Heart right ventricle (tissue), 16 donors: ENCODE measurements at regions not wholly inside any gene's neighbourhood (a gene's known extent, or its start where the extent isn't known, plus 50 kb on each side); places are given as distances from the start of the nearest gene placed in this dataset.
A peak's percentile ranks its signal among the peaks of the same experiment; 100 is the strongest.

Experiments used
- ATAC-seq, 8 donors: fragments of 200-7000 bp; cut with Tn5 transposase; one replicate each; pipeline ENCODE4 v1.9.1; 2020; ENCODE audit warnings: mild to moderate bottlenecking in 8 of 8, moderate library complexity in 8 of 8, moderate number of reproducible peaks in 1 of 8
- DNase-seq, 2 donors: peaks; one replicate each; pipeline ENCODE4 v3.0.0-alpha.2; 2020
- H3K27ac ChIP-seq, 10 donors: fragments of 200-600 bp; sonication (generic) in 2 of 10; one replicate each; pipeline versions ENCODE4 v1.5.0 to v1.8.0; 2020 to 2022; ENCODE audit warnings: mild to moderate bottlenecking in 3 of 10
- H3K27me3 ChIP-seq, 7 donors: fragments of 200-600 bp; one replicate each; pipeline ENCODE4 v1.8.0; 2021 to 2022; ENCODE audit warnings: mild to moderate bottlenecking in 2 of 7
- H3K36me3 ChIP-seq, 9 donors: fragments of 200-600 bp; sonication (generic) in 1 of 9; one replicate each; pipeline versions ENCODE4 v1.5.0 to v1.8.0; 2020 to 2022; ENCODE audit warnings: mild to moderate bottlenecking in 2 of 9
- H3K4me1 ChIP-seq, 9 donors: fragments of 200-600 bp; sonication (generic) in 1 of 9; one replicate each; pipeline versions ENCODE4 v1.5.0 to v1.8.0; 2020 to 2022; ENCODE audit warnings: mild to moderate bottlenecking in 4 of 9
- H3K4me3 ChIP-seq, 10 donors: fragments of 200-600 bp; sonication (generic) in 2 of 10; one replicate each; pipeline versions ENCODE4 v1.5.0 to v1.8.0; 2020 to 2022; ENCODE audit warnings: mild to moderate bottlenecking in 7 of 10, moderate library complexity in 2 of 10
- H3K9me3 ChIP-seq, 11 donors: fragments of 200-600 bp in 10 of 11; sonication (generic) in 2 of 11; one replicate each; pipeline versions ENCODE4 v1.5.0 to v1.8.0; 2013 to 2022; ENCODE audit warnings: mild to moderate bottlenecking in 2 of 11, control low read depth in 1 of 11, moderate library complexity in 1 of 11
- CTCF ChIP-seq, 9 donors: fragments of 200-600 bp; sonication (generic) in 2 of 9; IDR thresholded peaks; one replicate each; pipeline versions ENCODE4 v1.5.0 to v1.8.0; 2021 to 2022; ENCODE audit warnings: antibody characterized with exemption in 9 of 9, mild to moderate bottlenecking in 5 of 9, moderate library complexity in 1 of 9
- WGBS, 2 donors: extraction: QIAGEN DNeasy Blood & Tissue Kit; methylation state at CpG; one replicate each; pipeline ENCODE4 v1.1.7; 2013; ENCODE audit warnings: inconsistent platforms in 1 of 2; 5-methylcytosine and 5-hydroxymethylcytosine counted together
- intact Hi-C, 10 donors: fragments of 100-400 bp; cut with DNase I; formaldehyde crosslinking; loops; one replicate each; pipeline versions ENCODE4 v1.11.1 to v1.14.2; 2022
- donor health status: Arrhythmogenic right ventricular cardiomyopathy.
- donor health status: ischemic (EF 13 %, LVEDD 7.1; RV severe dilation, severe dysfunction).
- donor health status: healthy with polysubstance abuse.
- donor health status: DM: no; HTN: yes; CAD: no.
- donor health status: DM: no; HTN: no; CAD: no.
- donor health status: ischemic (EF 25% LVEDD 6.9; RV normal size, moderate dysfunction).
- donor health status: ischemic (EF 25% LVEDD 5.7; RV mildly dilated, moderate dysfunction).
- donor health status: healthy.
- donor health status: DM: yes; HTN: yes; CAD: no.
- donor health status: Ischemic cardiomyopathy.
- donor health status: ischemic (EF 35%, LVEDD 5.7; RV mildly dilated, moderate dysfunction).
- donor health status: nonischemic (EF 11% LVEDD 7.7; RV severe dilation, severe dysfunction).
- donor health status: DM: yes; HTN: yes; CAD: no.
- donor health status: PGD.
- donor health status: ischemic (EF 29% LVEDD 5.4; RV normal size, mild dysfunction).
- donor health status: nonischemic (EF 23%, LVEDD 6.1; RV moderate dilation, normal function).

GRCh38 chr5:35561396-35561795 lies 56.3 kb upstream of the SPEF2 start:
- no peaks in the 10 kb centered on the region for H3K36me3 ChIP-seq
- TF ChIP-seq CTCF (IDR thresholded peaks at IDR 0.05), result no peak
- H3K4me3 ChIP-seq, result no peak overlapping the region
- H3K27me3 ChIP-seq, result no peaks in the 10 kb centered on the region
- no peak for ATAC-seq
- DNase-seq, result no peak
- H3K27ac ChIP-seq, result no peak overlapping the region
- intact Hi-C loops, result no loop called here
- no peaks in the 10 kb centered on the region for H3K4me1 ChIP-seq
- peaks cover 0 to 34% (median 14%) of the 10 kb centered on the region in 11 donors for H3K9me3 ChIP-seq

- DNase-seq, result no peak
- ATAC-seq, result no peak
- Histone ChIP-seq H3K27ac (no peak overlapping the region), H3K4me1 (no peaks in the 10 kb centered on the region), H3K9me3 (peaks cover 0 to 35% (median 16%) of the 10 kb centered on the region in 11 donors), H3K4me3 (no peak overlapping the region), H3K27me3 (no peaks in the 10 kb centered on the region), H3K36me3 (no peaks in the 10 kb centered on the region)
- intact Hi-C loops, result no loop called here
- TF ChIP-seq CTCF (IDR thresholded peaks at IDR 0.05), result no peak
- WGBS, 2 donors, result 60 to 68% methylated on average over 1 of the region's 1 CpG
Observed at GRCh38 chr5:35557748-35558147, 59.9 kb upstream of the SPEF2 start.

- ATAC-seq (no peak), DNase-seq (no peak)
- intact Hi-C loops, result no loop called here
- no peak for TF ChIP-seq CTCF (IDR thresholded peaks at IDR 0.05)
- no peak overlapping the region for H3K27ac ChIP-seq
- peaks cover 0 to 35% (median 16%) of the 10 kb centered on the region in 11 donors for H3K9me3 ChIP-seq
- no peak overlapping the region for H3K4me3 ChIP-seq
- 76 to 85% methylated on average over 2 of the region's 2 CpGs for WGBS, 2 donors
- no peaks in the 10 kb centered on the region for H3K4me1 ChIP-seq
- H3K27me3 ChIP-seq, result no peaks in the 10 kb centered on the region
- H3K36me3 ChIP-seq, result no peaks in the 10 kb centered on the region
Observed at GRCh38 chr5:35557199-35557598, 60.5 kb upstream of the SPEF2 start.

GRCh38 chr5:35554016-35554415 lies 63.6 kb upstream of the SPEF2 start:
- no peak for TF ChIP-seq CTCF (IDR thresholded peaks at IDR 0.05)
- Histone ChIP-seq H3K4me1 (no peaks in the 10 kb centered on the region), H3K27ac (no peak overlapping the region), H3K4me3 (no peak overlapping the region), H3K9me3 (peaks cover 0 to 33% (median 16%) of the 10 kb centered on the region in 11 donors), H3K36me3 (no peaks in the 10 kb centered on the region), H3K27me3 (no peaks in the 10 kb centered on the region)
- WGBS, 2 donors, result 57 to 60% methylated on average over 3 of the region's 3 CpGs
- DNase-seq, result no peak
- ATAC-seq, result peak in 1 of 8 donors; percentile 20
- intact Hi-C loops, result no loop called here

- no peak for TF ChIP-seq CTCF (IDR thresholded peaks at IDR 0.05)
Observed at GRCh38 chr5:35545190-35545589, 72.5 kb upstream of the SPEF2 start.

More at GRCh38 chr5:35545190-35545589, 72.5 kb upstream of the SPEF2 start:
- Histone ChIP-seq H3K27ac (no peak overlapping the region), H3K4me1 (no peaks in the 10 kb centered on the region), H3K27me3 (no peaks in the 10 kb centered on the region), H3K4me3 (no peak overlapping the region), H3K36me3 (no peaks in the 10 kb centered on the region), H3K9me3 (peaks cover 0 to 5% (median 0%) of the 10 kb centered on the region in 11 donors)
- ATAC-seq (no peak), DNase-seq (no peak)
- intact Hi-C loops, result no loop called here
- WGBS, 2 donors, result 65 to 77% methylated on average over 4 of the region's 4 CpGs
